ENCODE measurements at regions not wholly inside any gene's neighbourhood (a gene's known extent, or its start where the extent isn't known, plus 50 kb on each side); places are given as distances from the start of the nearest gene placed in this dataset.

DNA sequence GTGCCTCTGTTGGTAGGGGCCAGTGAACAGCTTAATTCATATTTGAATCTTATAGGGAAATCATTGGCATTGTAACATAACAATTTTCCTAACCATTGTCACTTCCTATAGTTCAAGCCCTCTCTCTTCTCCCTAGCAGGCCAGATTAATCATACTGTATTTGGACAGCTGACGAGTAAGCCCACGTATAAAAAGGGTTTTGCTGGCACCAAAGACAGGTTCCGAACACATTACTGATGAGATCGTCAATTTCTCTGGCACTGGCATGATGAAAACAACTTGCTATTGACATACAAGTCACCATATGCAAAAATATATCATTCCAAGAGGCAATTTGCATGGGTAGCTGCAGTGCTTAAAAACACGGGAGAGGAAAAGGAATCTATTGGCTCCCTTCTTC lies 891.1 kb upstream of the AUTS2 start:
- TF ChIP-seq, protein P1, sequence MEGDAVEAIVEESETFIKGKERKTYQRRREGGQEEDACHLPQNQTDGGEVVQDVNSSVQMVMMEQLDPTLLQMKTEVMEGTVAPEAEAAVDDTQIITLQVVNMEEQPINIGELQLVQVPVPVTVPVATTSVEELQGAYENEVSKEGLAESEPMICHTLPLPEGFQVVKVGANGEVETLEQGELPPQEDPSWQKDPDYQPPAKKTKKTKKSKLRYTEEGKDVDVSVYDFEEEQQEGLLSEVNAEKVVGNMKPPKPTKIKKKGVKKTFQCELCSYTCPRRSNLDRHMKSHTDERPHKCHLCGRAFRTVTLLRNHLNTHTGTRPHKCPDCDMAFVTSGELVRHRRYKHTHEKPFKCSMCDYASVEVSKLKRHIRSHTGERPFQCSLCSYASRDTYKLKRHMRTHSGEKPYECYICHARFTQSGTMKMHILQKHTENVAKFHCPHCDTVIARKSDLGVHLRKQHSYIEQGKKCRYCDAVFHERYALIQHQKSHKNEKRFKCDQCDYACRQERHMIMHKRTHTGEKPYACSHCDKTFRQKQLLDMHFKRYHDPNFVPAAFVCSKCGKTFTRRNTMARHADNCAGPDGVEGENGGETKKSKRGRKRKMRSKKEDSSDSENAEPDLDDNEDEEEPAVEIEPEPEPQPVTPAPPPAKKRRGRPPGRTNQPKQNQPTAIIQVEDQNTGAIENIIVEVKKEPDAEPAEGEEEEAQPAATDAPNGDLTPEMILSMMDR (conservative IDR thresholded peaks at IDR 0.05; ENCODE audit: low read length): no peak
- no peak for TF ChIP-seq EZH2phosphoT487 (IDR thresholded peaks at IDR 0.05; ENCODE audit: borderline replicate concordance)
